ENCODE measurements at regions not wholly inside any gene's neighbourhood (a gene's known extent, or its start where the extent isn't known, plus 50 kb on each side); places are given as distances from the start of the nearest gene placed in this dataset.

DNA sequence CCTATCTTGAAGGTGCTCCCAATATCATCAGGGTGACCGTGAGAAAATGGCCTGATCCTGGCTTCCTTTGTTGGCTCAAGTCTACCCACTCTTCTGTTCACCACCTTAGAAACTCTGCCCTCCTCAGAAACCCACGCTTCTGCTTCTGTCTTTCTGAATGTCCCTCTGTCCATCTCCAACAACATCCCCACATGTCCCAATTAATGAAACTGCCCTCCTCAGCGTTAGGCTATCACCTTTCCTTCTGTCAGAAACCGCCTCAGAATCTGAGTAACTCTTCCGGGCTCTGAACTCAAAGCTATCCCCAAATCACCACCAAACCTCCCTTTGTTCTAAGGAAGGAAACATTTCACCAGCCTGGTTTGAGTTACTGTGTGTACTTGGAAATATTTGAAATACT, 315.8 kb upstream of the ZNF32 start:
- Histone ChIP-seq H3K9ac (ENCODE audit: low read length) (no peak overlapping the region), H3K4me3 (ENCODE audit: low read length) (no peak overlapping the region), H3K27ac (ENCODE audit: low read depth, low read length) (no peak overlapping the region), H3K36me3 (ENCODE audit: control insufficient read depth, insufficient read depth, low read length) (no peaks in the 10 kb centered on the region), H3K4me1 (ENCODE audit: control insufficient read depth, insufficient read depth, low read length) (peaks cover 5% of the 10 kb centered on the region), H3K27me3 (ENCODE audit: control insufficient read depth, insufficient read depth, low read length) (no peaks in the 10 kb centered on the region)

DNA sequence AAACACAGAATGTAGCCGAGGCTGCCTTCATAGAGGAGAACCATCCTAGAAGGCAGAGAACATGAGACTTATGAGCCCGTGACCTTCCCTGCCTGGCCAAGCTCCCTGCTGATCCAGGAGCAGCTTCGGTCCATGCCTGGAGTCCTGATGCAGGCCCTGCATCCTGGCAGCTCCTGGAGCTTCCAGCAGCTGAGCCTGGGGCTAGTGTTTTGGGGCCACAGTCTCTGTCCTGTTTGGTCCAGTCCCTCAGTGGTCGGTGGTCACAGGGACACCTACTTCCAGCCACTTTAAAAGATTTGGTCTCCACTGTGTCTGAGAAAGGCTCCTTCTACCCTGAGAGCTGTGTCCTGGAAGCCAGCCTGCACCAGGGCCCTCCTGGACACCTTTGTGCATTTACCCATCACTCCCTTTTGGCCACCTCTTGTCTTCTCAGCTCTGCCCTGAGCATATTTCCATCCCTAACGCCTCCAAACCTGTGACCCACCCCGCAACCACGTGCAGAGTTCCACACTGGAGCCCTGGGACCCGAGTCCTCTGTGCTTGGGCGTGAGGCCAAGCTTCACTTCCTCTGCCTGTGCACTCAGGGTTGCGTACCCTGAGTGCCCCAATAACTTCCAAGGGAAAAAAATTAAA, 315.2 kb upstream of the ZNF32 start:
- H3K4me1 ChIP-seq (ENCODE audit: control insufficient read depth, insufficient read depth, low read length) = peaks cover 5% of the 10 kb centered on the region
- no peak overlapping the region for H3K27ac ChIP-seq (ENCODE audit: low read depth, low read length)
- no peak overlapping the region for H3K4me3 ChIP-seq (ENCODE audit: low read length)
- no peaks in the 10 kb centered on the region for H3K27me3 ChIP-seq (ENCODE audit: control insufficient read depth, insufficient read depth, low read length)
- H3K36me3 ChIP-seq (ENCODE audit: control insufficient read depth, insufficient read depth, low read length) = no peaks in the 10 kb centered on the region
- no peak overlapping the region for H3K9ac ChIP-seq (ENCODE audit: low read length)

DNA sequence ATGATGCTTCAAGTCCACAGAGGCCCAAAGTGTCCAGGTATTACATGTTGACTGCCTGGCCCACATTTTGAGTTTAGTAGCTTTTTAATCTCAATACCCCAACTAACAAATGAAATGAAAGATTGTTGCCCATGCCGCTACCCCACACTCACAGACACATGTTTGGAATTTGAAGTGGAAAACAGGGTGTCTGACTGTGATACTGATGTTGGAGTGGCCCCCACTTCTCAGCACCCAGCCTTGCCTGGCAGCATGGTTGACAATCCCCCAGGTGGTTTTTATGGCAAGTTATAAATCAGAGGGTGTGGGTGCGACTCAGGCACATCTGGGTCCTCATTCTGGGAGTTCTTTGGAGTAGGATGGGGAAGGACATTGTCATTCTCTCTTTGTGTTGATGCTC, 314.7 kb upstream of the ZNF32 start:
- no peak overlapping the region for H3K27ac ChIP-seq (ENCODE audit: low read depth, low read length)
- no peak overlapping the region for H3K9ac ChIP-seq (ENCODE audit: low read length)
- peaks cover 5% of the 10 kb centered on the region for H3K4me1 ChIP-seq (ENCODE audit: control insufficient read depth, insufficient read depth, low read length)
- H3K27me3 ChIP-seq (ENCODE audit: control insufficient read depth, insufficient read depth, low read length) = no peaks in the 10 kb centered on the region
- H3K36me3 ChIP-seq (ENCODE audit: control insufficient read depth, insufficient read depth, low read length) = no peaks in the 10 kb centered on the region
- H3K4me3 ChIP-seq (ENCODE audit: low read length) = no peak overlapping the region

DNA sequence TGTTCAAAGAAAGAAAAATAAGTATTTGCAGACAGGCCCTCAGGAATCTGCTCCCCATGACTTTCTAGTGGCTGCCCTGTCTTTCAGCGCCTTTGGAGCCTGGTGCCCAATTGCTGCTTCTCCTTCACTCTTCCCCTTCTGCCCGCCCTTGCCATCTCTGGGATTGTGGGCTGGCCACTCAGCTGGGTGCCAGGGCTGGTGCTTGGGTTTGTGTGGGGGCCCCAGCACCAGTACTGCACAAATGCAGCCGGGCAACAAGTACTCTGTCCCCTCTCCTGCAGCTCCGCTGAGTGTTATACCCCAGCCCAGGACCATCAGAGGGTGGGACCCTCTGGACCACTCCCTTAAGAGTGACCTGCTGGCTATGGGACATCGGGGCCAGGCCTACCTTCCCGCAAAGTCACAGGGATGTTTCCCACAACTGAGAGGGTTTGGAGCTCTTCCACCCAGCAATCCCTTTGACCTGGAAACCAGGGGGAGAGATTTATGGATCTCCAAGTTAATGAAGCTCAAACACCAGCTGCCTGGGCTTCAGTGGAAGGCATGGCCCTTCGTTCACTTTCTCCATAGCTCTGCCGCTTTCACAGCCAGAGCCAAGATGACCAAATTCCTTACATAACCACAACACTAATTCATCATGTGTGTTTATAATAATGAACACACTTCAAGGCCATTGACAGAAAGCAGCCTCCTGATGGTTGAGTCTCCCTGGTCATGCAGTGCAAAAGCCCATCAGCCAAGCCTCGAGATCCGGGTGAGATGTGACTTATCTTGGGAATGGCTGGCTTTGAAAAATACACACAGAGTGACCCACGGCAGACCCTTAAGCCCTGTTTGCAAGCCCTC, 313.9 kb upstream of the ZNF32 start:
- H3K4me3 ChIP-seq (ENCODE audit: low read length) = no peak overlapping the region
- no peaks in the 10 kb centered on the region for H3K36me3 ChIP-seq (ENCODE audit: control insufficient read depth, insufficient read depth, low read length)
- H3K27ac ChIP-seq (ENCODE audit: low read depth, low read length) = no peak overlapping the region
- peaks cover 5% of the 10 kb centered on the region for H3K4me1 ChIP-seq (ENCODE audit: control insufficient read depth, insufficient read depth, low read length)
- no peak overlapping the region for H3K9ac ChIP-seq (ENCODE audit: low read length)
- H3K27me3 ChIP-seq (ENCODE audit: control insufficient read depth, insufficient read depth, low read length) = no peaks in the 10 kb centered on the region

DNA sequence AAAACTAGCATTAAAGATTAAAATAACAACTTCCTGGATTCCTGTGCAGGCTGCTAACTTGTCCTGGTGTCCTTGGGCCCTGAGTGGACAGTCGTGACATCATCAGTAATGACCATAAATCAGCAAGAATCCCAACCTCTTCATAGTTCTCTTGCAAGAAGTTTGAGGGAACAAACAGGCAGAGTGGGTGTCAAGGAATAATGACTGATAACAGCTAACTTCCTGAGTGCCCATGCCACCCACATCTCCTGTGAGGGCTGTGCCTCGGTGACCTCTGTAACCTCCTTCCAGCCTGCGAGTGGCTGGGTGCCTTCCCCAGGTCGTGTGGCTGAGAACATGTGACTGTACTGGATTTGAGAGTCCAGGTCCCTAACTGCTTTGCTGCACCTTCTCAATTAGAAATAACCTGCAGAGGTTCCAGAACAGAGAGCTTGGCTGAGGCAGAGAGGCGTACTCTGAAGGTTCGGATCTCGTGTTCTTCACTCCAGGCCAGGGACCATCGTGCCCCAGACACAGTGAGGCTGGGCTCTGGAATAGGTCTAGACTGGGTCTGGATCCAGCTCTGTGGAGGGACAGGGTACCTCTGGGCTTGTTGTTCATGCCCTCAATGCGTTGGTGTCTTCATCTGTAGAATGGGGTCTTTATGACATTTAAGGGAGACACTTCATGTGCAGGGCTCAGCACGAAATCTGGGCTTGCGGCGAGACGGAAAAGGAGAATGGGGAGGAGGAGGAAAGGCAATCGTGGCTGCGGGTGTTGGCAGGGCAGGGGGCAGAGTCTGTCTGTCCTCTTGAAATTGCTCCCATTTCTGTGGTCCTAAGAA, 313.1 kb upstream of the ZNF32 start:
- no peak overlapping the region for H3K27ac ChIP-seq (ENCODE audit: low read depth, low read length)
- peaks cover 5% of the 10 kb centered on the region for H3K4me1 ChIP-seq (ENCODE audit: control insufficient read depth, insufficient read depth, low read length)

DNA sequence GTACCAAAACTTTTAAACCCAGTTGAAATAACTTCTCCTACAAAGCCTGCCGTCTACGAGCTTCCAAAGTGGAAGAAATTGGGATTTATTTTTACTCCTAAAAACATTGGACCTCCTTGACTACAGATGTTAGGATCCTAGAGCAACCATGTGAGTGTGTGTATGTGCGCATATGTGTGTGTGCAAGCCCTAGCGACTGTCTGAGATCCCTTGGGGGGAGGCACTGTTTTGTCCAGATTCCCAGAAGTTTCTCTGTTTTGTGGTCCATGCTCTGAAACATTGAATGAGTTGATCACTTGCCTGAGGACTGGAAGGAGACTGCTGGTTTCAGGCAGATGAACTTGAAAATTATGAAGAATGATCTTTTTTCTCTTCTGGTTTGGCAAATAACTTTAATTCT, 312.3 kb upstream of the ZNF32 start:
- Histone ChIP-seq H3K27me3 (ENCODE audit: control insufficient read depth, insufficient read depth, low read length) (no peaks in the 10 kb centered on the region), H3K4me1 (ENCODE audit: control insufficient read depth, insufficient read depth, low read length) (peaks cover 5% of the 10 kb centered on the region), H3K4me3 (ENCODE audit: low read length) (no peak overlapping the region), H3K9ac (ENCODE audit: low read length) (no peak overlapping the region), H3K27ac (ENCODE audit: low read depth, low read length) (no peak overlapping the region), H3K36me3 (ENCODE audit: control insufficient read depth, insufficient read depth, low read length) (no peaks in the 10 kb centered on the region)

More for the DNA sequence above, 313.1 kb upstream of the ZNF32 start:
- Histone ChIP-seq H3K27me3 (ENCODE audit: control insufficient read depth, insufficient read depth, low read length) (no peaks in the 10 kb centered on the region), H3K4me3 (ENCODE audit: low read length) (no peak overlapping the region), H3K9ac (ENCODE audit: low read length) (no peak overlapping the region), H3K36me3 (ENCODE audit: control insufficient read depth, insufficient read depth, low read length) (no peaks in the 10 kb centered on the region)

DNA sequence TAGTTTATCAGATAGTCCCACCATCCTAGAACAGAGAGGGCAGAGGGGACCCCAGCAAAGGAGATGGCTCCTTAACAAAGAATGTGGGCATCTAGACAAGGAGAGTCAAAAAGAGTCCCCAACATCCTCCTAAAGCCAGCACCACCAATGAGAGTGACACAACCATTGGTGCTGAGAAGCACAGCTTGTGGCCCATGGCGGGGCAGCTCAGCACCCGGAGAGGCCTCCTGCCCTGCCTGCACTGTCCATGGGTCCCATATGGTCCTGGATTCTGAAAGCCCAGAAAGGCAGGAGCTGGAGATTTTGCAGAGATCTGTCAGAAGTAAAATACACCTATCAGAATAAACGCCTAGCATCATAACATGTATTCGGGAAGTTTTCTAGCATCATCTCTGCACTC, 311.8 kb upstream of the ZNF32 start:
- H3K4me3 ChIP-seq (ENCODE audit: low read length) = no peak overlapping the region
- no peaks in the 10 kb centered on the region for H3K36me3 ChIP-seq (ENCODE audit: control insufficient read depth, insufficient read depth, low read length)
- H3K4me1 ChIP-seq (ENCODE audit: control insufficient read depth, insufficient read depth, low read length) = peaks cover 5% of the 10 kb centered on the region
- no peak overlapping the region for H3K9ac ChIP-seq (ENCODE audit: low read length)
- H3K27me3 ChIP-seq (ENCODE audit: control insufficient read depth, insufficient read depth, low read length) = no peaks in the 10 kb centered on the region
- no peak overlapping the region for H3K27ac ChIP-seq (ENCODE audit: low read depth, low read length)

DNA sequence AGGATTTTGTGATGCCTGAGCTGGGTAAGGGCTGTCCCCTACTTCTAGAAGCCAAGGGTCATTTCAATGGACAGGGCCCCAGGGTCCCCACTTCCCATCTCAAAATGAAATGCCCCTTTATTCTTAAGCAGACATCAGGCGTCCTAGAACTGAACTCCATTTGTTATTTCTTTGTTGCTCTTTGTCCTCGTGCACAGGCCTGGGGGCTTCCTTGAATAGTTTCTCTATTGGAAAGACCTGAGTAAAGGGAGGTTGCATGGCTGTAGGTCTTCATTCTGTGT, 311.4 kb upstream of the ZNF32 start:
- no peak overlapping the region for H3K4me3 ChIP-seq (ENCODE audit: low read length)
- H3K27me3 ChIP-seq (ENCODE audit: control insufficient read depth, insufficient read depth, low read length) = no peaks in the 10 kb centered on the region
- H3K36me3 ChIP-seq (ENCODE audit: control insufficient read depth, insufficient read depth, low read length) = no peaks in the 10 kb centered on the region
- no peak overlapping the region for H3K27ac ChIP-seq (ENCODE audit: low read depth, low read length)
- H3K9ac ChIP-seq (ENCODE audit: low read length) = no peak overlapping the region
- H3K4me1 ChIP-seq (ENCODE audit: control insufficient read depth, insufficient read depth, low read length) = peaks cover 5% of the 10 kb centered on the region

DNA sequence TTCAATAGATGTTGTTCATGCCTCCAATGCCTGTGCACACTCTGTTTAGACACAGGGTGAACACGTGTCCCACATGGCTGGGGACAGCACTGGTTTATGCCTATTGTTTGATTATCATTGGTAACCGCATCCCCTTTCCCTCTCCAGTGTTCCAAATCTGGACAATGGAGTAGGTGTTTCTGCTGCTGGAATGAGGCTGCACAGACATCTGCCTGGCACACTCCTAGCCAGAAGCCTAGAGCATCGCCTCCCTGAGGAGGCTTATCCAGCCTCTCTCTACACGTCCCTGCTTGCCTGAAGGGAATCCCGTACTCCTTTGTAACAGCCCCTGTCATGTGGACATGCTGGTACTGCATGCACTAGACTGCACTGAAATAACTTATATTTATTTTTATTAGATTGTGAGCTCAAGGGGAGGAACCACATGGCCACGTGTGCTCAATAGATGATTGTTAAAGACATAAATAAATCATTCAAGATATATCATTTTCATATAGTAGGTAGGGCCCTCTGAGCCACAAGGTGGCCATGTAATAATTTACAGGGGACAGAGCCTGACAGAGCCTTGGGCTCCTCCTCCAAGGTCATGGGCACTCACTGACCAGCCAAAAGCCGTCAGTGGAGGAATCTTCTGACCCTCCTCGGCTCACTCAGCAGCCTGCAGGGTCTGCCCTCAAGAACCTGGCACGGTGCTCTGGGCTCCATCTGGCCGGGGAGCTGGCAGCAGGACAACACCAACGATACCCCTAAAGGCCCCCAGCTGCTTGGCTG, 310.9 kb upstream of the ZNF32 start:
- Histone ChIP-seq H3K9ac (ENCODE audit: low read length) (no peak overlapping the region), H3K27me3 (ENCODE audit: control insufficient read depth, insufficient read depth, low read length) (no peaks in the 10 kb centered on the region), H3K36me3 (ENCODE audit: control insufficient read depth, insufficient read depth, low read length) (no peaks in the 10 kb centered on the region), H3K27ac (ENCODE audit: low read depth, low read length) (no peak overlapping the region), H3K4me1 (ENCODE audit: control insufficient read depth, insufficient read depth, low read length) (peaks cover 5% of the 10 kb centered on the region), H3K4me3 (ENCODE audit: low read length) (no peak overlapping the region)

DNA sequence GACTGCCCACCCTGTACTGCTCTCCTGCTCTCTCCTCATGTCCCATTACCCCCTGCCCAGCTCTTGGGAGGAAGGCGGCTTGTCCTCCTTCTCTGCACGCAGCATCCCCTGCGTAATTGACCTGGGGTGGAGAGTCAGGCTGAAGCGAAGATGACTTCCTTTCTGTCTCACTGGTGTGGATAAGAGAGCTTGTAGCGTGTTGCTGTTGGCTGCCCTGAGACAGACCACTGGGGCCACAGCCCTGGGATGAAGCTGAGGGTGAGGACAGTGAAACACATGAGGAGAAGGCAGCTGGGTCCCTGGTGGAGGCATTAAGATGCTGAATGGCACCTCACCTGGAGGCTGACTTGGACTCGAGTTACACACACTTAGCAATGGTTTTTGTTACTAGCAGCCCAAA, 310.3 kb upstream of the ZNF32 start:
- H3K4me3 ChIP-seq (ENCODE audit: low read length) = no peak overlapping the region
- no peaks in the 10 kb centered on the region for H3K27me3 ChIP-seq (ENCODE audit: control insufficient read depth, insufficient read depth, low read length)
- no peaks in the 10 kb centered on the region for H3K36me3 ChIP-seq (ENCODE audit: control insufficient read depth, insufficient read depth, low read length)
- no peak overlapping the region for H3K9ac ChIP-seq (ENCODE audit: low read length)
- no peak overlapping the region for H3K27ac ChIP-seq (ENCODE audit: low read depth, low read length)
- peaks cover 5% of the 10 kb centered on the region for H3K4me1 ChIP-seq (ENCODE audit: control insufficient read depth, insufficient read depth, low read length)

DNA sequence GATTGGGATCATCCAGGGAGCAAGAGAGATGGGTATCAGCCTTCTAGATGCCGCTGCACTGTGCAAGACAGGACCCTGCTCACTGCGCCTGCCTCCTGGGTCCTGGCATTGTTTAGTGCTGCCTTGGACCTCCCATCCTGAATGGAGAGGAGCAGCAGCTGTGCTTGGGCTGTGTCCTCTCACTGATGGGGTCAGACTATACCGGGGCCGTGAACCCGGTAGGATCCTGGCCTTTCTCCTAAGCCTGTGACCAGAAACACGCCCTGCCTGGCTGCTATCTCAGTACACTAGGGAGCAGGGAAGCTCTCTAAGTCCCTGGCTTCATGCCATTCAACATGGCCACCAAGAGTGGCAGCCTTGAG, 309.4 kb upstream of the ZNF32 start:
- no peak overlapping the region for H3K9ac ChIP-seq (ENCODE audit: low read length)
- H3K36me3 ChIP-seq (ENCODE audit: control insufficient read depth, insufficient read depth, low read length) = no peaks in the 10 kb centered on the region
- H3K27me3 ChIP-seq (ENCODE audit: control insufficient read depth, insufficient read depth, low read length) = no peaks in the 10 kb centered on the region
- no peak overlapping the region for H3K27ac ChIP-seq (ENCODE audit: low read depth, low read length)
- H3K4me1 ChIP-seq (ENCODE audit: control insufficient read depth, insufficient read depth, low read length) = peaks cover 5% of the 10 kb centered on the region
- H3K4me3 ChIP-seq (ENCODE audit: low read length) = no peak overlapping the region
